ENCODE measurements at regions not wholly inside any gene's neighbourhood (a gene's known extent, or its start where the extent isn't known, plus 50 kb on each side); places are given as distances from the start of the nearest gene placed in this dataset.

- no peak for TF ChIP-seq CTCF (IDR thresholded peaks at IDR 0.05)
- no peak for TF ChIP-seq TAF1 (IDR thresholded peaks at IDR 0.05; ENCODE audit: borderline replicate concordance, low read depth, low read length)
- TF ChIP-seq RCOR1 (IDR thresholded peaks at IDR 0.05; ENCODE audit: low read length), result no peak
- TF ChIP-seq ELF1 (IDR thresholded peaks at IDR 0.05), result no peak
Observed at GRCh38 chr11:27281740-27282590, 81.0 kb downstream of the CCDC34 start.

Data from SK-N-SH (cell line).